ENCODE measurements at regions not wholly inside any gene's neighbourhood (a gene's known extent, or its start where the extent isn't known, plus 50 kb on each side); places are given as distances from the start of the nearest gene placed in this dataset.

DNA sequence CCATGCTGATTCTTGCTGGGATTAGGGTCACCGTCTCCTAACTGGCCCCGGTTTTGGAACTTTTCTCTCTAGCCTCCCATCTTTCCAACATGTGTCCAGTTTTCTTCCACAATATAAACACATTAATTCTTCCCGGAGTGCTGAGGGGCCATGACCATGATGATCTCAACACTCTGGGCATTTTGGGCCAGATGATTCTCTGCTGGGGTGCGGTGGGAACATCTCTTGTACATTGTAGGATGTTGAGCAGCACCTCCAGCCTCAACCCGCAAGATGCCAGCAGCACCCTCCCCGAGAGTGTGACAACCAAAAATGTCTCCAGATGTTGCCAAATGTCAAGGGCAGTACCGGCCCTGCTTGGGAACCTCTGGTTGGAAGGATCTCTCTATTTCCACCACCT lies 164.8 kb downstream of the TFAP2C start:
- H3K27me3 ChIP-seq (ENCODE audit: insufficient read depth, low read depth, low read length): no peaks in the 10 kb centered on the region
- TF ChIP-seq EP300 (conservative IDR thresholded peaks at IDR 0.05; ENCODE audit: poor library complexity, severe bottlenecking): no peak

GRCh38 chr20:56795492-56795891 lies 166.4 kb downstream of the TFAP2C start:
- Histone ChIP-seq H3K4me2 (ENCODE audit: low read length) (no peak overlapping the region), H3K27me3 (ENCODE audit: insufficient read depth, low read depth, low read length) (no peaks in the 10 kb centered on the region), H3K79me2 (replicated peaks; ENCODE audit: insufficient read depth, low read length) (no peaks in the 10 kb centered on the region), H3K4me3 (ENCODE audit: low read length) (no peak overlapping the region), H3K9ac (ENCODE audit: low read length) (no peak overlapping the region), H4K20me1 (ENCODE audit: insufficient read depth) (no peaks in the 10 kb centered on the region), H3K9me3 (ENCODE audit: low read length) (no peaks in the 10 kb centered on the region), H3K27ac (ENCODE audit: low read length) (no peak overlapping the region), H3F3A (ENCODE audit: insufficient read depth, low read length, poor library complexity, severe bottlenecking) (no peaks in the 10 kb centered on the region), H2AFZ (ENCODE audit: low read depth, low read length) (no peak overlapping the region), H3K9me2 (ENCODE audit: insufficient read depth, low read length) (no peaks in the 10 kb centered on the region), H3K36me3 (ENCODE audit: insufficient read depth, low read length) (no peaks in the 10 kb centered on the region)
- TF ChIP-seq EP300 (conservative IDR thresholded peaks at IDR 0.05; ENCODE audit: poor library complexity, severe bottlenecking) (no peak), CTCF (IDR thresholded peaks at IDR 0.05; ENCODE audit: poor library complexity, severe bottlenecking) (no peak), POLR2AphosphoS5 (IDR thresholded peaks at IDR 0.05) (no peak), MXI1 (conservative IDR thresholded peaks at IDR 0.05; ENCODE audit: poor library complexity, severe bottlenecking) (no peak), TAF1 (IDR thresholded peaks at IDR 0.05; ENCODE audit: low read depth) (no peak), RAD21 (conservative IDR thresholded peaks at IDR 0.05) (no peak), SMC3 (conservative IDR thresholded peaks at IDR 0.05; ENCODE audit: poor library complexity) (no peak), EZH2 (IDR thresholded peaks at IDR 0.05; ENCODE audit: borderline replicate concordance, insufficient read depth, low read length, poor library complexity, severe bottlenecking) (no peak)
- TF ChIP-seq, protein P1, sequence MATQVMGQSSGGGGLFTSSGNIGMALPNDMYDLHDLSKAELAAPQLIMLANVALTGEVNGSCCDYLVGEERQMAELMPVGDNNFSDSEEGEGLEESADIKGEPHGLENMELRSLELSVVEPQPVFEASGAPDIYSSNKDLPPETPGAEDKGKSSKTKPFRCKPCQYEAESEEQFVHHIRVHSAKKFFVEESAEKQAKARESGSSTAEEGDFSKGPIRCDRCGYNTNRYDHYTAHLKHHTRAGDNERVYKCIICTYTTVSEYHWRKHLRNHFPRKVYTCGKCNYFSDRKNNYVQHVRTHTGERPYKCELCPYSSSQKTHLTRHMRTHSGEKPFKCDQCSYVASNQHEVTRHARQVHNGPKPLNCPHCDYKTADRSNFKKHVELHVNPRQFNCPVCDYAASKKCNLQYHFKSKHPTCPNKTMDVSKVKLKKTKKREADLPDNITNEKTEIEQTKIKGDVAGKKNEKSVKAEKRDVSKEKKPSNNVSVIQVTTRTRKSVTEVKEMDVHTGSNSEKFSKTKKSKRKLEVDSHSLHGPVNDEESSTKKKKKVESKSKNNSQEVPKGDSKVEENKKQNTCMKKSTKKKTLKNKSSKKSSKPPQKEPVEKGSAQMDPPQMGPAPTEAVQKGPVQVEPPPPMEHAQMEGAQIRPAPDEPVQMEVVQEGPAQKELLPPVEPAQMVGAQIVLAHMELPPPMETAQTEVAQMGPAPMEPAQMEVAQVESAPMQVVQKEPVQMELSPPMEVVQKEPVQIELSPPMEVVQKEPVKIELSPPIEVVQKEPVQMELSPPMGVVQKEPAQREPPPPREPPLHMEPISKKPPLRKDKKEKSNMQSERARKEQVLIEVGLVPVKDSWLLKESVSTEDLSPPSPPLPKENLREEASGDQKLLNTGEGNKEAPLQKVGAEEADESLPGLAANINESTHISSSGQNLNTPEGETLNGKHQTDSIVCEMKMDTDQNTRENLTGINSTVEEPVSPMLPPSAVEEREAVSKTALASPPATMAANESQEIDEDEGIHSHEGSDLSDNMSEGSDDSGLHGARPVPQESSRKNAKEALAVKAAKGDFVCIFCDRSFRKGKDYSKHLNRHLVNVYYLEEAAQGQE (IDR thresholded peaks at IDR 0.05; ENCODE audit: borderline replicate concordance): no peak

More for the DNA sequence above, 164.8 kb downstream of the TFAP2C start:
- Histone ChIP-seq H3K79me2 (replicated peaks; ENCODE audit: insufficient read depth, low read length) (no peaks in the 10 kb centered on the region), H3K9ac (ENCODE audit: low read length) (no peak overlapping the region), H3F3A (ENCODE audit: insufficient read depth, low read length, poor library complexity, severe bottlenecking) (no peaks in the 10 kb centered on the region), H2AFZ (ENCODE audit: low read depth, low read length) (no peak overlapping the region), H3K4me2 (ENCODE audit: low read length) (no peak overlapping the region), H3K36me3 (ENCODE audit: insufficient read depth, low read length) (no peaks in the 10 kb centered on the region), H3K4me3 (ENCODE audit: low read length) (no peak overlapping the region), H3K9me3 (ENCODE audit: low read length) (no peaks in the 10 kb centered on the region), H3K27ac (ENCODE audit: low read length) (no peak overlapping the region), H4K20me1 (ENCODE audit: insufficient read depth) (no peaks in the 10 kb centered on the region), H3K9me2 (ENCODE audit: insufficient read depth, low read length) (no peaks in the 10 kb centered on the region)

GRCh38 chr20:56796345-56796744 lies 167.2 kb downstream of the TFAP2C start:
- Histone ChIP-seq H3K9me2 (ENCODE audit: insufficient read depth, low read length) (no peaks in the 10 kb centered on the region), H3K4me2 (ENCODE audit: low read length) (no peak overlapping the region), H3K9me3 (ENCODE audit: low read length) (no peaks in the 10 kb centered on the region), H3F3A (ENCODE audit: insufficient read depth, low read length, poor library complexity, severe bottlenecking) (no peaks in the 10 kb centered on the region), H3K79me2 (replicated peaks; ENCODE audit: insufficient read depth, low read length) (no peaks in the 10 kb centered on the region), H3K9ac (ENCODE audit: low read length) (no peak overlapping the region), H3K36me3 (ENCODE audit: insufficient read depth, low read length) (no peaks in the 10 kb centered on the region), H4K20me1 (ENCODE audit: insufficient read depth) (no peaks in the 10 kb centered on the region), H2AFZ (ENCODE audit: low read depth, low read length) (no peak overlapping the region), H3K27ac (ENCODE audit: low read length) (no peak overlapping the region), H3K27me3 (ENCODE audit: insufficient read depth, low read depth, low read length) (no peaks in the 10 kb centered on the region), H3K4me3 (ENCODE audit: low read length) (no peak overlapping the region)
- TF ChIP-seq CTCF (IDR thresholded peaks at IDR 0.05; ENCODE audit: poor library complexity, severe bottlenecking) (no peak), EP300 (conservative IDR thresholded peaks at IDR 0.05; ENCODE audit: poor library complexity, severe bottlenecking) (no peak), EZH2 (IDR thresholded peaks at IDR 0.05; ENCODE audit: borderline replicate concordance, insufficient read depth, low read length, poor library complexity, severe bottlenecking) (no peak), TAF1 (IDR thresholded peaks at IDR 0.05; ENCODE audit: low read depth) (no peak), POLR2AphosphoS5 (IDR thresholded peaks at IDR 0.05) (no peak), MXI1 (conservative IDR thresholded peaks at IDR 0.05; ENCODE audit: poor library complexity, severe bottlenecking) (no peak), SMC3 (conservative IDR thresholded peaks at IDR 0.05; ENCODE audit: poor library complexity) (no peak), RAD21 (conservative IDR thresholded peaks at IDR 0.05) (no peak)
- TF ChIP-seq, protein P1 (IDR thresholded peaks at IDR 0.05; ENCODE audit: borderline replicate concordance): no peak
